Psoas muscle (tissue), 7 donors: ENCODE measurements at regions not wholly inside any gene's neighbourhood (a gene's known extent, or its start where the extent isn't known, plus 50 kb on each side); places are given as distances from the start of the nearest gene placed in this dataset.
"Not testable (repeated sequence)": the region's sequence is repeated elsewhere in the genome, so short reads cannot be mapped to it uniquely, and the experiment has no call there.

Source experiments
- ATAC-seq, 4 donors: fragments of 200-7000 bp; cut with Tn5 transposase; one replicate each; pipeline ENCODE4 v1.9.1; 2020; ENCODE audit warnings: moderate library complexity in 3 of 4, mild to moderate bottlenecking in 2 of 4
- DNase-seq, 2 donors: peaks; one replicate each; pipeline ENCODE4 v3.0.0-alpha.2; 2020
- H3K27ac ChIP-seq: fragments of 200-600 bp; one replicate; pipeline ENCODE4 v1.8.0; 2022
- H3K27me3 ChIP-seq, 3 donors: fragments of 200-600 bp in 1 of 3; one replicate each; pipeline versions ENCODE4 v1.6.1 to v1.8.0; 2013 to 2022; ENCODE audit warnings: low read length in 2 of 3, mild to moderate bottlenecking in 2 of 3, moderate library complexity in 1 of 3; ENCODE audit not compliant: insufficient read depth in 3 of 3
- H3K36me3 ChIP-seq, 2 donors: fragments of 200-600 bp in 1 of 2; one replicate each; pipeline versions ENCODE4 v1.6.1 to v1.8.0; 2013 to 2022; ENCODE audit warnings: low read depth in 1 of 2, mild to moderate bottlenecking in 1 of 2, moderate library complexity in 1 of 2; ENCODE audit not compliant: insufficient read depth in 1 of 2
- H3K4me1 ChIP-seq: fragments of 200-600 bp; one replicate; pipeline ENCODE4 v1.8.0; 2022
- H3K4me3 ChIP-seq: fragments of 200-600 bp; one replicate; pipeline ENCODE4 v1.8.0; 2022; ENCODE audit warnings: mild to moderate bottlenecking
- H3K9me3 ChIP-seq: fragments of 200-600 bp; one replicate; pipeline ENCODE4 v1.8.0; 2022
- WGBS, 3 donors: extraction: QIAGEN DNeasy Blood & Tissue Kit; methylation state at CpG; one replicate each; pipeline versions ENCODE4 v1.1.6 to v1.1.7; 2013; 5-methylcytosine and 5-hydroxymethylcytosine counted together
- intact Hi-C, 2 donors: fragments of 100-400 bp; cut with DNase I; formaldehyde crosslinking; loops; one replicate each; pipeline versions ENCODE4 v1.11.0 to v1.14.2; 2022
- donor health status: healthy with polysubstance abuse.
- donor health status: DM: no; HTN: no; CAD: no; lungs with moderate emphysema.
- donor health status: Bipolar disorder and iron deficiency.
- donor health status: healthy.
- donor health status: DM: yes; HTN: yes; CAD: no.
- donor health status: DM: no; HTN: no; CAD: no.
- donor health status: DM: yes; HTN: yes; CAD: no.

DNA sequence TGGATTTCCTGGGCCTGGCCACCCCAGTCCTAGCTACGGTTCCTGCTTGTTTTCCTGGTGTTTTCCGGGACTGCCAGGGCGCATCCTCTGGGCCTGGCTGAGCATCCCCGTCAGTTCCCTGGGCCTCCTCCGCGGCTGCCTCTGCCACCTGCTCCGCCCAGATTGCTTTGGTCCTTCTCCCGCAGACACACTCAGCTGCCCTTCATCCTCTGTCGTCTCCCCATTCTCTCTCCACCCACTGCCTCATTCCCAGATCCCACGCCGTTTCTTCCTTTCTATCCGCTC is 153.2 kb upstream of the NBPF19 start:
- H3K4me3 ChIP-seq, H3K36me3 ChIP-seq, H3K4me1 ChIP-seq, intact Hi-C loops, H3K9me3 ChIP-seq, H3K27ac ChIP-seq, H3K27me3 ChIP-seq, DNase-seq: not testable (repeated sequence)
- WGBS, 3 donors: no CpG with 5 or more reads among the region's 12 CpGs
- ATAC-seq: peak; percentile 25 to 51 (median 44)

DNA sequence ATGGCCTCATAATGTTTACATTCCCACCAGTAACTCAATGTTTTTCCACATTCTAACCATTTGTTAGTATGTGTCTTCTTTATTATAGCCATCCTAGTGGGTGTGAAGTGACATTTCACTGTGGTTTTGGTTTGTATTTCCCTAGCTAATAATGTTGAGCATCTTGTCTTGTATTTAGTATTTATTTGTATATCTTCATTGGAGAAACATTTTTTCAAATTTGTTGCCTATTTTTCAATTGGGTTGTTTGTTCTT is 144.8 kb upstream of the NBPF19 start:
- H3K36me3 ChIP-seq, DNase-seq, H3K4me3 ChIP-seq, H3K27ac ChIP-seq, ATAC-seq, H3K9me3 ChIP-seq, H3K4me1 ChIP-seq, intact Hi-C loops, H3K27me3 ChIP-seq: not testable (repeated sequence)

DNA sequence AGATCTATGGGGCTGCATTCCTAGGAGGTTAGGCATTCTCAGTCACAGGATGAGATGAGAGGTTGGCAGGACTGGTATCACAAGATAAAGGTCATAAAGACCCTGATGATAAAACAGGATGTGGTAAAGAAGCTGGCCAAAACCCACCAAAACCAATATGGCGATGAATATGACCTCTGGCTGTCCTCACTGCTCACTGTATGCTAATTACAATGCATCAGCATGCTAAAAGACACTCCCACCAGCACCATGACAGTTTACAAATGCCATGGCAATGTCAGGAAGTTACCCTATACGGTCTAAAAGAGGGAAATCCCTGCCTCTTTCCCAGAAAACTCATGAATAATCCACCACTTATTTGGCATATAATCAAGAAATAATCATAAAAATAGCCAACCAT is 138.8 kb upstream of the NBPF19 start:
- H3K4me3 ChIP-seq, intact Hi-C loops, H3K27me3 ChIP-seq, H3K9me3 ChIP-seq, H3K36me3 ChIP-seq, ATAC-seq, H3K4me1 ChIP-seq, DNase-seq, H3K27ac ChIP-seq: not testable (repeated sequence)
- no CpG with 5 or more reads among the region's 2 CpGs for WGBS, 3 donors

DNA sequence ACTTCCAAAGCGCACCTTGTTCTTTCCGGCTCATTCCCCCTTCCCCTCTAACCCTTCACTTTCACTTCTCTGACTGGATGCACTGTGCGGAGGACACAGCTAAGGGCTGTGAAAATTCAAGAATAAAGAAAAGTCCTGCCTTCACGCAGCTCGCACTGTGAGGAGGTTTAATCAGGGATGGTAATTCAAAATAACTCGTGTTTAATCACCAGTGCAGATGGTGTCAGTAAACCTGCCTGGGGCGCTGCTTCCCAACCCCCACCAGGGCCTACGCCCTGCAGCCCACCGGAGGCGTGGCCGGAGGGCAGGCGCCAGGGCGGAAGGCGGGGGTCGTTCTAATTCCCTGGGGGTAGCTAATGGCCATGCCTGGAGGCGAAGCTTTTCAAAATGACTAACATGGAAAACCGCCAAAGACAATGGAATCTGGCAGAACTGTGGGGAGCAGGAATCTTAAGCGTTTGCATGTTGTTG is 136.6 kb upstream of the NBPF19 start:
- H3K4me1 ChIP-seq, intact Hi-C loops, H3K27me3 ChIP-seq, H3K9me3 ChIP-seq, H3K4me3 ChIP-seq, H3K27ac ChIP-seq, H3K36me3 ChIP-seq, DNase-seq: not testable (repeated sequence)
- no CpG with 5 or more reads among the region's 18 CpGs for WGBS, 3 donors
- ATAC-seq: peak; percentile 57 to 69 (median 65)

DNA sequence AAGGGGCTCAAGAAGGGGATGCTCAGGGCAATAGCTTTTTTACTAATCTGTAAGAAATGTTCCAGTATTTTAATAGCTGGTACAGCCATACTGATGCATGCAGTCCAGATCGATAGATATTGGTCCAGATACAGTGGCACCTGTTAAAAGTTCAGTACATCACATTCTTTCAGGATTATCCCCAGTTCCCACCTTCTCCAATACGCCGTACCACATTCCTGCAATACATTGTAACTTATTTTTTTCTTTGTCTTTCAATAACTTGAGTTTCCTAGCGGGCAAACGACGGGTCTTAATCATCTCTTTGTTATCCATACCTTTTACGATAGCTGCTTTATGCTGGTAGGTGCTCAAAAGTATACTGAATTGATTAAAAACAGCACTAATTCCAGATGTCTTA is 136.1 kb upstream of the NBPF19 start:
- intact Hi-C loops, H3K4me3 ChIP-seq, H3K27me3 ChIP-seq, DNase-seq, H3K4me1 ChIP-seq, H3K9me3 ChIP-seq, H3K36me3 ChIP-seq, H3K27ac ChIP-seq: not testable (repeated sequence)
- WGBS, 3 donors: no CpG with 5 or more reads among the region's 7 CpGs
- ATAC-seq: peak in 1 of 4 donors; percentile 10

DNA sequence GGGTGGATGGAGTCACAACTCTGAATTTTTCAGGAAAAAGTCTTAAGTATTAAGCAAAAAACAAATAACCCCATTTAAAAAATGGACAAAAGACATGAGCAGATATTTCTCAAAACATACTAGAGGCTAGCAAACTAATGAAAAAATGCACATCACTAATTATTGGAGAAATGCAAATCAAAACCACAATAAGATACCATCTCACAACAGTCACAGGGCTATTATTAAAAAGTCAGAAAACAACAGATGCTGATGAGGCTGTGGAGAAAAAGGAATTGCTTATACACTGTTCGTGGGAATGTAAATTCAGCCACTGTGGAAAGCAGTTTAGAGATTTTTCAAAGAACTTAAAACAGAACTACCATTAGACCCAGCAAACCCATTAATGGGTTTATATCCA is 125.4 kb upstream of the NBPF19 start:
- H3K36me3 ChIP-seq, DNase-seq, H3K4me1 ChIP-seq, ATAC-seq, H3K9me3 ChIP-seq, H3K27me3 ChIP-seq, H3K4me3 ChIP-seq, H3K27ac ChIP-seq, intact Hi-C loops: not testable (repeated sequence)
- no CpG with 5 or more reads among the region's 1 CpG for WGBS, 3 donors

DNA sequence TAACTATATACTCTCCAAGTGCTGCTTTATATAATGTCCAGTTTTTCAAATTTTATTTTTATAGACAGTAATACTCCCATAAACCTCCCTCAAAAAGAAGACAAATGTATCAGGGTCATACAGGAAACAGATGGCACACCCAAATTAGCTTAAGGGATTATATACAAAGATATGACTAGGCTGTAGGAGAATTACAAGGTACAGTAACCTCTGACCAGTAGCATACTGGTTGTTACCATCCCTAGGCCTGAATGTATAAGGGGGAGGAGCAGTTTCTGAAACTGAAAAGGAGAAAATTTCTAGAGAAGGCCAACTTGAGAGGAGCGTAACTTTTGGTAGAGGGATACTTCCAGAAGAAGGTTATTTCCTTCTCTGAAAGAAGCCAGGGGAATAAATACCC is 122.6 kb upstream of the NBPF19 start:
- ATAC-seq: not testable (repeated sequence)
- WGBS, 3 donors: no CpG with 5 or more reads among the region's 1 CpG

DNA sequence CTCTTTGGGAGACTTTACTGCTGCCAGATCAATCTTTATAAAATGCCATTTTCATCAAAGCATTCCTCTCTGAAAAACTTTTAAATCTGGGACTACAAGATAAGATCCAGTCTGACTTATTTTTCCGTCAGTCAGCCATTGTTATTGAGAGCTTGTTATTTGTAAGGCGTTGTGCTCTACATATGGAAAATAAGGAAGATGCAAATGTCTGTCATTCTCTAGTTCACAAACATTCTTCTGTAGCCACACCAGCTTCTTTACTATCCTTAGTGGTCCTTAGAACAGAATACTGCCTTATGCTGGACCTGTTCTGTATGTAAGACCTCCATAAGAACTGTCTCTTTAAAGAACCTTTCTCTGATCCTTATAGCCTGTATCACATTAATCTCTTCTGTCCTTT is 120.3 kb upstream of the NBPF19 start:
- H3K27ac ChIP-seq, H3K27me3 ChIP-seq, H3K4me1 ChIP-seq, DNase-seq, intact Hi-C loops, H3K9me3 ChIP-seq, H3K4me3 ChIP-seq, ATAC-seq, H3K36me3 ChIP-seq: not testable (repeated sequence)
- WGBS, 3 donors: no CpG with 5 or more reads among the region's 2 CpGs

More for the DNA sequence above, 122.6 kb upstream of the NBPF19 start:
- DNase-seq, H3K27me3 ChIP-seq, H3K9me3 ChIP-seq, H3K4me1 ChIP-seq, intact Hi-C loops, H3K36me3 ChIP-seq, H3K4me3 ChIP-seq, H3K27ac ChIP-seq: not testable (repeated sequence)

DNA sequence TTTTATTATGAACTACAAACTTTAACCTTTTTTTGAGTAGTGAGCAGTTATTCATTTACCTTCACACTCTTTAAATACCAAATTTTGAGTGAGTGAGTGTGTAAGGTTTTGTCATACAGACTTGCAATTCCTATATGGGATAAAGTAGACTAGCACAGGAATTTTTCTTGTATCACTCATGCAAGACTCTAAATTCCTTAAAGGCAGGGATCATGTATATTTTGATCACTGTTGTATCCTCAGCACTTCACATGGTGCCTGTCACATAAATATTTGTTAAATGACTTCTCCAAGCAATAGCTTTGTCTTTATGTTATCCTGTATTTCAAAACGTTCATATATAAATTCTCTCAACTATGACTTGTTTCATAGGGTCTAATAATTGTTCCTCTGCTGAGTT is 119.1 kb upstream of the NBPF19 start:
- H3K4me3 ChIP-seq, H3K36me3 ChIP-seq, H3K9me3 ChIP-seq, H3K4me1 ChIP-seq, H3K27ac ChIP-seq, H3K27me3 ChIP-seq, intact Hi-C loops, DNase-seq: not testable (repeated sequence)
- WGBS, 3 donors: no CpG with 5 or more reads among the region's 1 CpG
- peak; percentile 53 to 68 (median 58) for ATAC-seq

DNA sequence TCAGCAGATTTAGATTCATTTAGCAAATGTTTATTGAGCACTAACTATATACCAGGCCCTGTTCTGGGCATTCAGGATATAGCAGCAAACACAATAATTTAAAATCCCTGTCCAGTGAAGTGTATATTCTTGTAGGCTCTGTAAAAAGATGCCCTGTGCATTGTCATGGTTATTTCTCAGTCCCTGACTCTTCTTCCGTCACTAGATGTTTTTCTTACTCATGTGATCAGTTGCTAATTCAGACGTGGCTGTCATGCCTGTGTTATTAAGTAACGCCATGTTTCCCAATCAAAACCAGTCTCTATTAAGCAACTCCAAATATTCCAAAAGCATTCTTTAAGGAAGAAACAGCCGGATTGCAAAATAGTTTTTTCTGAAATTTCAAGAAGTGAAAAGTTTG is 118.7 kb upstream of the NBPF19 start:
- peak; percentile 91 to 96 (median 94) for ATAC-seq
- no CpG with 5 or more reads among the region's 4 CpGs for WGBS, 3 donors
- H3K36me3 ChIP-seq, H3K27ac ChIP-seq, DNase-seq, H3K4me1 ChIP-seq, intact Hi-C loops, H3K9me3 ChIP-seq, H3K4me3 ChIP-seq, H3K27me3 ChIP-seq: not testable (repeated sequence)

DNA sequence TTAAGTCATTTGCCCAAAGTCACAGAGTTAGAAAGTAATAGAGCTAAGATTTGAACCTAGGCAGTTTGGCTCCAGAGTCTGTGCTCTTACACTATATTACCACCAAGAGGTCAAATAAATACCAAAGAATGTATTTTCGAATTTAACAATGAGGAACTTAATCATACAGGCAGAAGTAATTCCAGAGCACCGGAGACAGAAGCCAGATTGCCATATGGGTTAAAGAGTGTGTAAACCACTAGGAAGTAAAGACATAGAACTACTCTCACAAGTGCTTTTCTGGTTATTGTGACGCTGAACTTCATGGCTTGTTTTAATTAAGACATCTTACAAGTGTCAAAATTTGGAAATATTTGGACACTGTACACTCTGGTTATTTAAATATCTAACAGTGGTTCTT is 114.5 kb upstream of the NBPF19 start:
- H3K27ac ChIP-seq, intact Hi-C loops, H3K4me1 ChIP-seq, H3K4me3 ChIP-seq, DNase-seq, H3K36me3 ChIP-seq, H3K27me3 ChIP-seq, H3K9me3 ChIP-seq, ATAC-seq: not testable (repeated sequence)
- WGBS, 3 donors: no CpG with 5 or more reads among the region's 3 CpGs

DNA sequence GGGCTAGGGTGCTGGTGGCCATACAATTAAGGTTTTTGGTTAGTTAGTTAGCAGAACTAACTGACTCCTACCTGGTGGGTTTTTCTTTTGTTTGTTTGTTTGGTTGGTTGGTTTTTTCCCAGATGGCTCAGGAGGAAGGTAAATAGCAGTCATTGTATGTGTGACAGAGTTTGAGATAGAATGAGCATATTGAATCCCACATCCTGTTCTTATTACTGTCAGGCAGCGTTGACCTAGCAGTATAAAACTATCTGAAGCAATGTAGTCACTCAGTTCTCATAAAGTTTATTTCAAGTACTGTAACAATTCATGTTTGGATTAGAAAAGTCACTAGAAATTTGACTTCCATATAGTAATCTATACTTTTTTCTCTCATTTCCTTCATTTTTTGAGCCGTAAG is 113.5 kb upstream of the NBPF19 start:
- intact Hi-C loops, H3K9me3 ChIP-seq, H3K4me3 ChIP-seq, H3K27ac ChIP-seq, H3K27me3 ChIP-seq, DNase-seq, H3K36me3 ChIP-seq, ATAC-seq, H3K4me1 ChIP-seq: not testable (repeated sequence)
- no CpG with 5 or more reads among the region's 2 CpGs for WGBS, 3 donors
